B cell (primary cell): ENCODE measurements at regions not wholly inside any gene's neighbourhood (a gene's known extent, or its start where the extent isn't known, plus 50 kb on each side); places are given as distances from the start of the nearest gene placed in this dataset.

ENCODE experiments used
- CTCF ChIP-seq: fragments of 200-600 bp; IDR thresholded peaks from one replicate; pipeline ENCODE4 v1.8.0; 2022; ENCODE audit warnings: antibody characterized with exemption, mild to moderate bottlenecking
- EZH2 ChIP-seq: IDR thresholded peaks from 2 replicates; pipeline ENCODE4 v1.6.1; 2012; ENCODE audit warnings: borderline replicate concordance, low read depth, mild to moderate bottlenecking, moderate library complexity, low read length; ENCODE audit not compliant: insufficient read depth, poor library complexity, severe bottlenecking

- no peak for TF ChIP-seq EZH2
- no peak for TF ChIP-seq CTCF
Measured at GRCh38 chr4:180530787-180531186, 1712.4 kb upstream of the TENM3 start.
